AG10803 (cell line): ENCODE measurements at regions not wholly inside any gene's neighbourhood (a gene's known extent, or its start where the extent isn't known, plus 50 kb on each side); places are given as distances from the start of the nearest gene placed in this dataset.

ENCODE experiments used
- DNase-seq: peaks from one replicate; pipeline ENCODE4 v3.0.0; 2010; ENCODE audit warnings: low read depth
- H3K4me3 ChIP-seq: 2 replicates; pipeline ENCODE4 v1.5.1; 2011; ENCODE audit warnings: mild to moderate bottlenecking, low read length, control low read depth
- CTCF ChIP-seq: conservative IDR thresholded peaks from 2 replicates; pipeline ENCODE4 v1.5.1; 2011; ENCODE audit warnings: mild to moderate bottlenecking, low read length, control low read depth, inconsistent platforms

GRCh38 chr22:49664891-49665290 lies 162.8 kb downstream of the BRD1 start:
- no peak overlapping the region for H3K4me3 ChIP-seq
- TF ChIP-seq CTCF, result no peak
- no peak for DNase-seq

GRCh38 chr22:49664371-49664881 lies 163.2 kb downstream of the BRD1 start:
- no peak for DNase-seq
- H3K4me3 ChIP-seq, result no peak overlapping the region

GRCh38 chr22:49663823-49664222 lies 163.8 kb downstream of the BRD1 start:
- no peak overlapping the region for H3K4me3 ChIP-seq
- no peak for DNase-seq
- TF ChIP-seq CTCF, result no peak

More at GRCh38 chr22:49664371-49664881, 163.2 kb downstream of the BRD1 start:
- TF ChIP-seq CTCF, result no peak

GRCh38 chr22:49663311-49663711 lies 164.4 kb downstream of the BRD1 start:
- TF ChIP-seq CTCF, result no peak
- no peak for DNase-seq
- H3K4me3 ChIP-seq, result no peak overlapping the region

- no peak for DNase-seq
- no peak overlapping the region for H3K4me3 ChIP-seq
- no peak for TF ChIP-seq CTCF
Measured at GRCh38 chr22:49662681-49663080, 165.0 kb downstream of the BRD1 start.

GRCh38 chr22:49660794-49661781 lies 166.6 kb downstream of the BRD1 start:
- no peak for TF ChIP-seq CTCF
- no peak for DNase-seq
- H3K4me3 ChIP-seq, result no peak overlapping the region

GRCh38 chr22:49660321-49660720 lies 167.4 kb downstream of the BRD1 start:
- TF ChIP-seq CTCF, result no peak
- H3K4me3 ChIP-seq, result no peak overlapping the region
- no peak for DNase-seq
